Gastroesophageal sphincter (tissue), 3 donors: ENCODE measurements at regions not wholly inside any gene's neighbourhood (a gene's known extent, or its start where the extent isn't known, plus 50 kb on each side); places are given as distances from the start of the nearest gene placed in this dataset.

Source experiments
- CTCF ChIP-seq, 4 experiments: fragments of 200-600 bp in 2 of 4; fragments of 450-650 bp in 2 of 4; sonication (generic) in 1 of 4; IDR thresholded peaks; one replicate each; pipeline ENCODE4 v1.5.1; 2017 to 2019; ENCODE audit warnings: antibody characterized with exemption in 4 of 4, mild to moderate bottlenecking in 2 of 4, moderate library complexity in 2 of 4
- POLR2A ChIP-seq, 2 donors: fragments of 450-650 bp; IDR thresholded peaks; one replicate each; pipeline ENCODE4 v1.6.1; 2017; ENCODE audit warnings: antibody characterized with exemption in 2 of 2, mild to moderate bottlenecking in 2 of 2, moderate library complexity in 1 of 2

GRCh38 chr10:128859738-128860386 is 607.2 kb upstream of the MGMT start:
- peak in 3 of 4 experiments; percentile 33 to 58 (median 50) for TF ChIP-seq CTCF (IDR thresholded peaks at IDR 0.05)
- no peak for TF ChIP-seq POLR2A (IDR thresholded peaks at IDR 0.05)
